ENCODE measurements at regions not wholly inside any gene's neighbourhood (a gene's known extent, or its start where the extent isn't known, plus 50 kb on each side); places are given as distances from the start of the nearest gene placed in this dataset.

GRCh38 chr20:16654858-16655535 lies 74.8 kb upstream of the SNRPB2 start:
- Mint-ChIP-seq H3K4me3 (no peak overlapping the region), H3K27me3 (ENCODE audit: insufficient read depth, low read depth, poor library complexity) (no peaks in the 10 kb centered on the region), H3K36me3 (ENCODE audit: low read depth) (no peaks in the 10 kb centered on the region), H3K9me3 (peaks cover 13% of the 10 kb centered on the region; the same call in 2 of the 3 replicates), H3K4me1 (peaks cover 7% of the 10 kb centered on the region; the same call in 2 of the 3 replicates), H3K27ac (no peak overlapping the region)
- Histone ChIP-seq H3K9me2 (ENCODE audit: insufficient read depth) (peaks cover 8% of the 10 kb centered on the region; the same call in 1 of the 2 replicates), H4K20me1 (replicated peaks; ENCODE audit: insufficient read depth) (no peaks in the 10 kb centered on the region), H3K27ac (ENCODE audit: low read depth) (no peak overlapping the region), H3K36me3 (ENCODE audit: insufficient read depth) (no peaks in the 10 kb centered on the region), H3F3A (replicated peaks; ENCODE audit: low read depth) (no peaks in the 10 kb centered on the region), H3K4me1 (ENCODE audit: insufficient read depth) (no peaks in the 10 kb centered on the region), H3K4me2 (no peak overlapping the region), H3K27me3 (ENCODE audit: insufficient read depth) (no peaks in the 10 kb centered on the region), H3K79me2 (replicated peaks; ENCODE audit: insufficient read depth) (no peaks in the 10 kb centered on the region), H3K4me3 (no peak overlapping the region), H2AFZ (no peak overlapping the region)
- no peak for ATAC-seq
- no peak for TF ChIP-seq CREB1 (CRISPR knock-in tag; IDR thresholded peaks at IDR 0.05; ENCODE audit: low read depth)
- TF ChIP-seq CTCF (conservative IDR thresholded peaks at IDR 0.05; ENCODE audit: low read depth in 2 of 2): no peak
- TF ChIP-seq NANOG (IDR thresholded peaks at IDR 0.05; ENCODE audit: borderline replicate concordance): no peak
- no peak for TF ChIP-seq JUNB (IDR thresholded peaks at IDR 0.05; ENCODE audit: unreplicated experiment)
- no peak for TF ChIP-seq ZNF462 (CRISPR knock-in tag; IDR thresholded peaks at IDR 0.05)
- TF ChIP-seq ETS1 (IDR thresholded peaks at IDR 0.05): no peak
- TF ChIP-seq ZNF331 (CRISPR knock-in tag; IDR thresholded peaks at IDR 0.05; ENCODE audit: low read depth): no peak
- no peak for TF ChIP-seq EZH2phosphoT487 (IDR thresholded peaks at IDR 0.05; ENCODE audit: unreplicated experiment)
- TF ChIP-seq ZNF114 (CRISPR knock-in tag; IDR thresholded peaks at IDR 0.05): no peak
- TF ChIP-seq POLR2AphosphoS5 (IDR thresholded peaks at IDR 0.05; ENCODE audit: low read depth): no peak
- no peak for TF ChIP-seq EZH2 (IDR thresholded peaks at IDR 0.05; ENCODE audit: low read depth, unreplicated experiment)
- TF ChIP-seq STAT1 (IDR thresholded peaks at IDR 0.05; ENCODE audit: unreplicated experiment): no peak
- no peak for TF ChIP-seq REST (IDR thresholded peaks at IDR 0.05; ENCODE audit: unreplicated experiment)
- no peak for DNase-seq (ENCODE audit: low spot score)

Measured in GM23338 (cell line).